IMR-90 (cell line): ENCODE measurements at regions not wholly inside any gene's neighbourhood (a gene's known extent, or its start where the extent isn't known, plus 50 kb on each side); places are given as distances from the start of the nearest gene placed in this dataset.

Experiments
- ATAC-seq: fragments of 200-7000 bp; cut with Tn5 transposase; 2 replicates; pipeline ENCODE4 v1.9.1; 2020; ENCODE audit warnings: low read depth, mild to moderate bottlenecking, moderate library complexity
- BruUV-seq: library from RNA; stranded (reverse); fragments of 400-500 nt; replicated peaks from 2 replicates; lab custom pipeline; 2021; lab: Mats Ljungman, UMichigan
- CTCF ChIA-PET: fragments of 300-600 bp; formaldehyde crosslinking; extraction: SDS; loops from one replicate; lab custom pipeline; 2021; ENCODE audit warnings: antibody characterized with exemption; lab: Yijun Ruan, JAX
- POLR2A ChIA-PET: fragments of 300-600 bp; sonication (Branson Sonifier 250); formaldehyde crosslinking; loops from one replicate; lab custom pipeline; 2022; ENCODE audit warnings: antibody characterized with exemption; ENCODE audit not compliant: unreplicated experiment; lab: Charles Lee
- DNase-seq: peaks from one replicate; pipeline ENCODE4 v3.0.0; 2013
- H2AFZ ChIP-seq: replicated peaks from 2 replicates; pipeline ENCODE3; 2013; ENCODE audit warnings: low read length, mild to moderate bottlenecking; ENCODE audit not compliant: poor library complexity
- H2AK5ac ChIP-seq: 2 replicates; pipeline ENCODE4 v1.6.1; 2013; ENCODE audit warnings: low read depth, low read length, inconsistent platforms
- H2AK9ac ChIP-seq: replicated peaks from 2 replicates; pipeline ENCODE3; 2013; ENCODE audit warnings: mild to moderate bottlenecking, low read depth, low read length, moderate library complexity; ENCODE audit not compliant: poor library complexity
- H2BK120ac ChIP-seq: 2 replicates; pipeline ENCODE4 v1.6.1; 2013; ENCODE audit warnings: low read depth, low read length, inconsistent platforms
- H2BK15ac ChIP-seq: 3 replicates; pipeline ENCODE4 v1.6.1; 2013; ENCODE audit warnings: low read depth, low read length, inconsistent platforms
- H2BK20ac ChIP-seq: 2 replicates; pipeline ENCODE4 v1.6.1; 2013; ENCODE audit warnings: low read depth, mild to moderate bottlenecking, inconsistent platforms, low read length, moderate library complexity
- H2BK5ac ChIP-seq: 2 replicates; pipeline ENCODE4 v1.6.1; 2013; ENCODE audit warnings: mild to moderate bottlenecking, low read depth, low read length, inconsistent platforms; ENCODE audit not compliant: poor library complexity, severe bottlenecking
- H3K14ac ChIP-seq: replicated peaks from 2 replicates; pipeline ENCODE4 v1.6.1; 2013; ENCODE audit warnings: low read depth, low read length, inconsistent platforms
- H3K18ac ChIP-seq: 2 replicates; pipeline ENCODE4 v1.6.1; 2013; ENCODE audit warnings: low read depth, low read length, control low read depth
- H3K23ac ChIP-seq: 2 replicates; pipeline ENCODE4 v1.6.1; 2013; ENCODE audit warnings: low read depth, low read length, inconsistent platforms
- H3K27ac ChIP-seq: 2 replicates; pipeline ENCODE4 v1.5.1; 2013; ENCODE audit warnings: mild to moderate bottlenecking, control low read depth, low read length; ENCODE audit not compliant: insufficient read depth
- H3K27me3 ChIP-seq: 2 replicates; pipeline ENCODE4 v1.6.1; 2013; ENCODE audit warnings: low read length; ENCODE audit not compliant: control insufficient read depth, insufficient read depth
- H3K36me3 ChIP-seq: 2 replicates; pipeline ENCODE4 v1.6.1; 2013; ENCODE audit warnings: low read length, mixed read lengths; ENCODE audit not compliant: control insufficient read depth, insufficient read depth
- H3K4ac ChIP-seq: 2 replicates; pipeline ENCODE4 v1.6.1; 2013; ENCODE audit warnings: low read depth, low read length, inconsistent platforms
- H3K4me1 ChIP-seq: 2 replicates; pipeline ENCODE4 v1.6.1; 2013; ENCODE audit warnings: low read length, mixed read lengths; ENCODE audit not compliant: control insufficient read depth, insufficient read depth
- H3K4me2 ChIP-seq: 2 replicates; pipeline ENCODE4 v1.6.1; 2013; ENCODE audit warnings: low read depth, mild to moderate bottlenecking, control low read depth, low read length, moderate library complexity
- H3K4me3 ChIP-seq: 2 replicates; pipeline ENCODE4 v1.5.1; 2013; ENCODE audit warnings: low read depth, mild to moderate bottlenecking, control low read depth, low read length, moderate library complexity; ENCODE audit not compliant: insufficient read depth
- H3K56ac ChIP-seq: 2 replicates; pipeline ENCODE4 v1.6.1; 2013; ENCODE audit warnings: low read length, inconsistent platforms; ENCODE audit not compliant: insufficient read depth; ENCODE audit errors: extremely low read depth
- H3K79me1 ChIP-seq, 2 experiments: 2 replicates each; pipeline ENCODE4 v1.6.1; 2013; ENCODE audit warnings: low read length in 2 of 2, inconsistent platforms in 1 of 2, low read depth in 1 of 2
- H3K9ac ChIP-seq: 2 replicates; pipeline ENCODE4 v1.6.1; 2013; ENCODE audit warnings: low read depth, low read length, control low read depth
- H3K9me1 ChIP-seq: 2 replicates; pipeline ENCODE4 v1.6.1; 2013; ENCODE audit warnings: low read length, inconsistent platforms; ENCODE audit not compliant: insufficient read depth
- H3K9me3 ChIP-seq: 2 replicates; pipeline ENCODE4 v1.6.1; 2013; ENCODE audit warnings: low read length; ENCODE audit not compliant: control insufficient read depth, insufficient read depth
- H4K20me1 ChIP-seq: 2 replicates; pipeline ENCODE4 v1.6.1; 2013; ENCODE audit warnings: low read length, inconsistent platforms; ENCODE audit not compliant: insufficient read depth
- H4K5ac ChIP-seq: 2 replicates; pipeline ENCODE4 v1.6.1; 2013; ENCODE audit warnings: mild to moderate bottlenecking, low read depth, low read length, control low read depth
- H4K8ac ChIP-seq, 2 experiments: 2 replicates each; pipeline ENCODE4 v1.6.1; 2013; ENCODE audit warnings: low read depth in 2 of 2, low read length in 2 of 2, control low read depth in 1 of 2, inconsistent platforms in 1 of 2
- H4K91ac ChIP-seq: 2 replicates; pipeline ENCODE4 v1.6.1; 2013; ENCODE audit warnings: low read depth, low read length, inconsistent platforms; ENCODE audit not compliant: insufficient read depth
- BHLHE40 ChIP-seq: fragments of 150-350 bp; IDR thresholded peaks from 2 replicates; pipeline ENCODE4 v1.6.1; 2016; ENCODE audit warnings: mild to moderate bottlenecking, low read depth, low read length
- CEBPB ChIP-seq: IDR thresholded peaks from 2 replicates; pipeline ENCODE4 v1.6.1; 2012; ENCODE audit warnings: low read depth, low read length, improper control_type of control experiment
- CHD1 ChIP-seq: IDR thresholded peaks from 2 replicates; pipeline ENCODE4 v1.6.1; 2012; ENCODE audit warnings: low read depth, low read length, improper control_type of control experiment
- ELK1 ChIP-seq: fragments of 150-350 bp; IDR thresholded peaks from 2 replicates; pipeline ENCODE4 v1.6.1; 2016; ENCODE audit warnings: low read depth, mild to moderate bottlenecking, low read length, moderate library complexity, borderline replicate concordance
- FOS ChIP-seq: fragments of 150-350 bp; IDR thresholded peaks from 2 replicates; pipeline ENCODE4 v1.6.1; 2016; ENCODE audit warnings: low read depth, low read length
- MAFK ChIP-seq: IDR thresholded peaks from 2 replicates; pipeline ENCODE4 v1.6.1; 2012; ENCODE audit warnings: low read depth, low read length, improper control_type of control experiment
- MAZ ChIP-seq: IDR thresholded peaks from 2 replicates; pipeline ENCODE4 v1.6.1; 2012; ENCODE audit warnings: low read depth, mild to moderate bottlenecking, low read length, improper control_type of control experiment, moderate library complexity, borderline replicate concordance
- MXI1 ChIP-seq: IDR thresholded peaks from 2 replicates; pipeline ENCODE4 v1.6.1; 2012; ENCODE audit warnings: low read depth, mild to moderate bottlenecking, low read length, moderate library complexity, borderline replicate concordance
- NFE2L2 ChIP-seq: fragments of 150-350 bp; IDR thresholded peaks from 2 replicates; pipeline ENCODE4 v1.6.1; 2016; ENCODE audit warnings: low read depth, mild to moderate bottlenecking, low read length
- POLR2A ChIP-seq: IDR thresholded peaks from 2 replicates; pipeline ENCODE4 v1.6.1; 2012; ENCODE audit warnings: mild to moderate bottlenecking, low read depth, low read length
- RAD21 ChIP-seq: IDR thresholded peaks from 2 replicates; pipeline ENCODE4 v1.6.1; 2012; ENCODE audit warnings: low read length, improper control_type of control experiment
- RCOR1 ChIP-seq: IDR thresholded peaks from 2 replicates; pipeline ENCODE4 v1.6.1; 2012; ENCODE audit warnings: mild to moderate bottlenecking, low read length, improper control_type of control experiment; ENCODE audit not compliant: insufficient replicate concordance
- RFX5 ChIP-seq: IDR thresholded peaks from 2 replicates; pipeline ENCODE4 v1.8.0; 2012; ENCODE audit warnings: low read depth, mild to moderate bottlenecking, low read length, moderate library complexity
- SMC3 ChIP-seq: fragments of 150-350 bp; IDR thresholded peaks from 2 replicates; pipeline ENCODE4 v1.6.1; 2016; ENCODE audit warnings: low read depth, mild to moderate bottlenecking, antibody characterized with exemption, low read length, moderate library complexity
- WGBS, 2 experiments: methylation state at CpG; one replicate each; pipeline versions ENCODE4 v1.1.5 to v1.1.7; 2013; ENCODE audit warnings: missing lambda C conversion rate in 2 of 2; ENCODE audit not compliant: insufficient read length in 1 of 2; ENCODE audit errors: extremely low coverage in 2 of 2; 5-methylcytosine and 5-hydroxymethylcytosine counted together
- dilution Hi-C: fragments of 300-500 bp; cut with HindIII; formaldehyde crosslinking; loops from one replicate; pipeline ENCODE4 v1.14.3; 2018; ENCODE audit warnings: low sequenced_read_pairs; ENCODE audit not compliant: unreplicated experiment
- in situ Hi-C: fragments of 300-500 bp; cut with MboI; formaldehyde crosslinking; loops from 3 replicates; pipeline ENCODE4 v1.14.3; 2019; ENCODE audit warnings: low sequenced_read_pairs, inconsistent platforms, mixed read lengths
- intact Hi-C: fragments of 100-400 bp; cut with micrococcal nuclease; formaldehyde crosslinking; loops from 2 replicates; pipeline ENCODE4 v1.10.0; 2022
- TF ChIP-seq, protein P1 (sequence below): fragments of 150-350 bp; IDR thresholded peaks from 2 replicates; pipeline ENCODE4 v1.6.1; 2017; ENCODE audit warnings: mild to moderate bottlenecking, antibody characterized with exemption, low read length, low read depth
- TF ChIP-seq, protein P2 (sequence below): conservative IDR thresholded peaks from 2 replicates; pipeline ENCODE4 v1.5.1; 2012; ENCODE audit warnings: mild to moderate bottlenecking, low read depth, low read length, improper control_type of control experiment

DNA sequence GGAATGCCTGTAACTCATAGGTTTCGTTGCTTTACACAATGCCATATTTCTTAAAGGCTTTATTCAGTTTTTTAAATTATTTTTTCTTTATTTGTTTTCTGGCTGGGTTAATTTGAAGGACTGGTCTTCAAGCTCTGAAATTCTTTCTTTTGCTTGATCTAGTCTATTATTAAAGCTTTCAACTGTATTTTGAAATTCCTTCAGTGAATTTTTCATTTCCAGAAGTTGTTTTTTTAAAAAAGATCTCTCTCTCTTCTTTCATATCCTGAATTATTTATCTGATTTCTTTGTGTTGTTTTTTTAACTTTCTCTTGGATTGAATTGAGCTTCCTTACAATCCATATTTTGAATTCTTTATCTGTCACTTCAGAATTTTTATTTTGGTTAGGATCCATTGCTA lies 239.9 kb upstream of the CTAGE1 start:
- no peak overlapping the region for H3K56ac ChIP-seq
- DNase-seq (no peak), ATAC-seq (no peak)
- no peak overlapping the region for H2AK9ac ChIP-seq
- H4K91ac ChIP-seq, result no peak overlapping the region
- H3K23ac ChIP-seq, result no peak overlapping the region
- no peaks in the 10 kb centered on the region for H3K27me3 ChIP-seq
- H2AFZ ChIP-seq, result no peak overlapping the region
- H4K5ac ChIP-seq, result no peak overlapping the region
- no peak for TF ChIP-seq RFX5
- TF ChIP-seq CHD1, result no peak
- TF ChIP-seq POLR2A, result no peak
- TF ChIP-seq RAD21, result no peak
- TF ChIP-seq MXI1, result no peak
- TF ChIP-seq, protein P1, sequence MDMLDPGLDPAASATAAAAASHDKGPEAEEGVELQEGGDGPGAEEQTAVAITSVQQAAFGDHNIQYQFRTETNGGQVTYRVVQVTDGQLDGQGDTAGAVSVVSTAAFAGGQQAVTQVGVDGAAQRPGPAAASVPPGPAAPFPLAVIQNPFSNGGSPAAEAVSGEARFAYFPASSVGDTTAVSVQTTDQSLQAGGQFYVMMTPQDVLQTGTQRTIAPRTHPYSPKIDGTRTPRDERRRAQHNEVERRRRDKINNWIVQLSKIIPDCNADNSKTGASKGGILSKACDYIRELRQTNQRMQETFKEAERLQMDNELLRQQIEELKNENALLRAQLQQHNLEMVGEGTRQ, result no peak
- TF ChIP-seq SMC3, result no peak
- TF ChIP-seq BHLHE40, result no peak
- no peak for TF ChIP-seq MAZ
- TF ChIP-seq NFE2L2, result no peak
- TF ChIP-seq, protein P2, sequence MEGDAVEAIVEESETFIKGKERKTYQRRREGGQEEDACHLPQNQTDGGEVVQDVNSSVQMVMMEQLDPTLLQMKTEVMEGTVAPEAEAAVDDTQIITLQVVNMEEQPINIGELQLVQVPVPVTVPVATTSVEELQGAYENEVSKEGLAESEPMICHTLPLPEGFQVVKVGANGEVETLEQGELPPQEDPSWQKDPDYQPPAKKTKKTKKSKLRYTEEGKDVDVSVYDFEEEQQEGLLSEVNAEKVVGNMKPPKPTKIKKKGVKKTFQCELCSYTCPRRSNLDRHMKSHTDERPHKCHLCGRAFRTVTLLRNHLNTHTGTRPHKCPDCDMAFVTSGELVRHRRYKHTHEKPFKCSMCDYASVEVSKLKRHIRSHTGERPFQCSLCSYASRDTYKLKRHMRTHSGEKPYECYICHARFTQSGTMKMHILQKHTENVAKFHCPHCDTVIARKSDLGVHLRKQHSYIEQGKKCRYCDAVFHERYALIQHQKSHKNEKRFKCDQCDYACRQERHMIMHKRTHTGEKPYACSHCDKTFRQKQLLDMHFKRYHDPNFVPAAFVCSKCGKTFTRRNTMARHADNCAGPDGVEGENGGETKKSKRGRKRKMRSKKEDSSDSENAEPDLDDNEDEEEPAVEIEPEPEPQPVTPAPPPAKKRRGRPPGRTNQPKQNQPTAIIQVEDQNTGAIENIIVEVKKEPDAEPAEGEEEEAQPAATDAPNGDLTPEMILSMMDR, result no peak
- no peak for TF ChIP-seq ELK1
- no peak for TF ChIP-seq MAFK
- no peak for TF ChIP-seq RCOR1
- no peak for TF ChIP-seq FOS
- TF ChIP-seq CEBPB, result no peak
- no peak overlapping the region for H3K18ac ChIP-seq
- H3K27ac ChIP-seq, result no peak overlapping the region
- H3K14ac ChIP-seq, result no peak overlapping the region
- no peaks in the 10 kb centered on the region for H4K20me1 ChIP-seq
- H2AK5ac ChIP-seq, result no peak overlapping the region
- no peak overlapping the region for H2BK120ac ChIP-seq
- no peak overlapping the region for H3K9ac ChIP-seq
- H2BK5ac ChIP-seq, result no peak overlapping the region
- no peaks in the 10 kb centered on the region for H3K79me1 ChIP-seq
- no peaks in the 10 kb centered on the region for H3K9me1 ChIP-seq
- in situ Hi-C loops (no loop called here), intact Hi-C loops (no loop called here), dilution Hi-C loops (no loop called here)
- no peak overlapping the region for H4K8ac ChIP-seq
- H3K36me3 ChIP-seq, result no peaks in the 10 kb centered on the region
- POLR2A ChIA-PET, result no interaction called here
- no CpG with 5 or more reads among the region's 1 CpG for WGBS, 2 experiments
- peaks cover 8% of the 10 kb centered on the region; the same call in 1 of the 2 replicates for H3K9me3 ChIP-seq
- no peak overlapping the region for H3K4me2 ChIP-seq
- H2BK15ac ChIP-seq, result no peak overlapping the region
- CTCF ChIA-PET, result no interaction called here
- H3K4me3 ChIP-seq, result no peak overlapping the region
- no TSS peak for BruUV-seq
- H3K4ac ChIP-seq, result no peak overlapping the region
- H2BK20ac ChIP-seq, result no peak overlapping the region
- no peaks in the 10 kb centered on the region for H3K4me1 ChIP-seq
